Effector memory CD4-positive, alpha-beta T cell (primary cell): ENCODE measurements at regions not wholly inside any gene's neighbourhood (a gene's known extent, or its start where the extent isn't known, plus 50 kb on each side); places are given as distances from the start of the nearest gene placed in this dataset.

Experiments
- DNase-seq, 3 donors: peaks; one replicate each; pipeline ENCODE4 v3.0.0-alpha.2; 2020
- H3K27ac ChIP-seq: 2 replicates; pipeline ENCODE4 v1.7.0; 2013; ENCODE audit warnings: mild to moderate bottlenecking, low read length, moderate library complexity; ENCODE audit not compliant: insufficient read depth, poor library complexity, severe bottlenecking
- H3K27me3 ChIP-seq: replicated peaks from 2 replicates; pipeline ENCODE4 v1.7.0; 2013; ENCODE audit warnings: mild to moderate bottlenecking, low read length; ENCODE audit not compliant: insufficient read depth, control insufficient read depth, poor library complexity, severe bottlenecking
- H3K36me3 ChIP-seq: 2 replicates; pipeline ENCODE4 v1.7.0; 2013; ENCODE audit warnings: mild to moderate bottlenecking, low read length, moderate library complexity; ENCODE audit not compliant: control insufficient read depth, insufficient read depth
- H3K4me1 ChIP-seq: 2 replicates; pipeline ENCODE4 v1.7.0; 2013; ENCODE audit warnings: low read length, mild to moderate bottlenecking; ENCODE audit not compliant: control insufficient read depth, insufficient read depth, poor library complexity, severe bottlenecking
- H3K4me3 ChIP-seq: 2 replicates; pipeline ENCODE4 v1.7.0; 2013; ENCODE audit warnings: low read length, low read depth, mild to moderate bottlenecking; ENCODE audit not compliant: insufficient read depth, poor library complexity, severe bottlenecking
- H3K9me3 ChIP-seq: 2 replicates; pipeline ENCODE4 v1.7.0; 2013; ENCODE audit warnings: mild to moderate bottlenecking, low read length, moderate library complexity; ENCODE audit not compliant: control insufficient read depth

DNA sequence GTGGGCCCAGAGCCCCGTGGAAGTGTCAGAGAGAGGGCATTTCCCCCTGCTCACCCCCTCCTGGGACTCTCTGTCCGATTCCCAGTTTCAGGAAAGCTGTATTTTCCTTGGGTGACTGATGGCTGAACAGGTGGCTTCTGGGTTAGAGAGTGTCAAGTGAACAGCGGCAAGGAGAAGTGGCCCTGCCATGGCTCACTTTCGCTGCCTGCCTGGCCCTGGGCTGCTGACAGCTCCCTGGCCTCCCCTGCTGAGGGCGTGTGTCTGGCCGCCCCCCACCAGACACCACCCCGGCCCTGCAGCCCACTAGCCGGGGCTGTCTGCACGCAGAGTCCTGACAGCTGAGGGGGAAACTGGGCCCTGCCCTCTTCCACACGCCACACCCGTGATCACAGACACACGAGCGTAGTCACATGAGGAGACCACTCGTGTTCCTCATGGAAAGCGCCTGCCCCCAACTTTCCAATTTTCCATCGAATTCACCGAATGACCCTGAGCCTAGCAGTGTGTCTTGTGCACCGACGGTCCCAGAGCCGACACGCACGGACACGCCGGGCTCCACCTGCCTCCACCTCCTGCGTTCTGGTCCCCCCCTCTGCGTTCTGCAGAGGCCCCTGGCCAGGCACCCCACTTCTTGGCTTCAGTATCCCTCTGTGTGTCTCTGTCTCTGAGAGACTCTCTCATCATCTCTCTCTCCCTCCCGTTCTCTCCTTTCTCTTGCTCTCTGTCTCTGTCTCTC, 60.6 kb upstream of the CASZ1 start:
- DNase-seq: no peak
- no peak overlapping the region for H3K4me3 ChIP-seq
- H3K9me3 ChIP-seq: no peaks in the 10 kb centered on the region
- H3K27ac ChIP-seq: no peak overlapping the region
- H3K27me3 ChIP-seq: no peaks in the 10 kb centered on the region
- no peaks in the 10 kb centered on the region for H3K36me3 ChIP-seq
- H3K4me1 ChIP-seq: no peaks in the 10 kb centered on the region

DNA sequence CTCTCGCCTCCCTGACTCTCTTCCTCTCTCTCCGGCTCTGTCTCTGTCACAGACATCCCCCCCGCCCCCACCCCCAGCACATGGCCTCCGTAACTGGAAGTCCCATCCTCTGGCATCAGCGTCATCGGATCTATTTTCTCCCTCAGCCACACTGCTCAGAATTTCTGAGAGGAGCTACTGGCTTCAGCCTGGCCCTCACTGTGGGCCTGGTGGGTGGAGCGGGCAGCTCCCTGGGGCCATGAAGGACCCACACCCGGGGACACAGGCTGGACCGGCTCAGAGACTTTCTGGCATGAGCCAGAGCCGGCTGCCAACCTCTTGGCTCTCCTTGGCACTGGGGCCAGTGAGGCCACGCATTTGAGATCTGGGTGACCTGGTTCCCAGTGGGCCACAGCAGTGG, 61.2 kb upstream of the CASZ1 start:
- H3K36me3 ChIP-seq: no peaks in the 10 kb centered on the region
- no peaks in the 10 kb centered on the region for H3K9me3 ChIP-seq
- H3K4me3 ChIP-seq: no peak overlapping the region
- no peak overlapping the region for H3K27ac ChIP-seq
- H3K4me1 ChIP-seq: no peaks in the 10 kb centered on the region
- DNase-seq: no peak
- H3K27me3 ChIP-seq: no peaks in the 10 kb centered on the region

DNA sequence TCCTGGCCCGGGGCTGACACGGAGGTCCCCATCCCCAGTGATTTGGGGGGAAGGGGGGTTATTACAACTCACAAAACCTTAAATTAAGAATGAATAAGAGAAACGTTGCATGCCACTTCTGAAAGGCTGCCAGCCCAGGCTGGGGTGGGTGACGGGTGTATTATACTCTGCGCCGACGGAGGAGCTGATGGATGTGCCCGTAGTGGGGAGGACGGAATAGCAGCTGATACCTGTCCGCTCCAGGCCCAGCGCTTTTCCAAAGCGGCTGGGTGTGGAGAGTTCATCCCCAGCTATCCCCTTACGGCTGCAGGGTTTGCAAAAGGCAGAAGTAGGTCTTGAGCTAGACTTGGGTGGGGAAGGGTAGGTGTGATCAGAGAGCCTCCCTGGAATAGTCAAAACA, 63.8 kb upstream of the CASZ1 start:
- Histone ChIP-seq H3K36me3 (no peaks in the 10 kb centered on the region), H3K27ac (no peak overlapping the region), H3K27me3 (no peaks in the 10 kb centered on the region), H3K9me3 (no peaks in the 10 kb centered on the region), H3K4me3 (no peak overlapping the region), H3K4me1 (no peaks in the 10 kb centered on the region)
- no peak for DNase-seq

GRCh38 chr1:10860682-10861081, 64.2 kb upstream of the CASZ1 start:
- Histone ChIP-seq H3K9me3 (no peaks in the 10 kb centered on the region), H3K4me3 (no peak overlapping the region), H3K27ac (no peak overlapping the region), H3K27me3 (no peaks in the 10 kb centered on the region), H3K36me3 (no peaks in the 10 kb centered on the region), H3K4me1 (no peaks in the 10 kb centered on the region)
- DNase-seq: no peak

- Histone ChIP-seq H3K4me3 (no peak overlapping the region), H3K27me3 (peaks cover 6% of the 10 kb centered on the region), H3K4me1 (no peaks in the 10 kb centered on the region), H3K27ac (no peak overlapping the region), H3K9me3 (no peaks in the 10 kb centered on the region), H3K36me3 (no peaks in the 10 kb centered on the region)
- DNase-seq: no peak
These were observed 65.4 kb upstream of the CASZ1 start for GRCh38 chr1:10861822-10862221.

DNA sequence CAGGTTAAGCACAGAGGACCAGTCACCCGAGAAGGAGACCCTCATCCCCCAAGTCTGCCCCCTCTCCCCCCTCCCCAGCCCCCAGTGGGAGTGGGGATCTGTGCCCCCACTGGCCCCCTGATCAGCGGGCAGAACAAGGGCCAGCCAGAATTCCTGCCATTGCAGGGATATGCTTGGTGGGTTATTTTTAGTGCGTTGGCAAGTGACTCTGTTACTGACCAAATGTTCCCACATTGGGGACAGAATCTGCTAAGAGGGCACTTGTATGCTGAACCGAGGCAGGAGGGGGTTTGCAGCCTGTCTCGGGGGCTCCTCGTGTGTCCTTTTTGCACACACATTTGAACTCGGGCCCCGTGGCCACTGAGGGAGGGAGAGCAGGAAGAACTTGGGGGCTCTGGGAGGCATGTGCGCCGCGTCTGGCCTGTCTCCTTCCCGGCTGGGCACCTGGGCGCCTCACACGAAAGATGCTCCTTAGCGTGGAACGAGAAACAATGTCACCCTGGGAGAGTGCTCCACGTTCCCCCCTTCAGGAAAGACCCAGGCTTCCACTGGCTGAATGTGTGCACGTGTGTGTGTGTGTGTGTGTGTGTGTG, 66.4 kb upstream of the CASZ1 start:
- peaks cover 13% of the 10 kb centered on the region for H3K27me3 ChIP-seq
- H3K36me3 ChIP-seq: no peaks in the 10 kb centered on the region
- no peak for DNase-seq
- no peak overlapping the region for H3K4me3 ChIP-seq
- no peak overlapping the region for H3K27ac ChIP-seq
- no peaks in the 10 kb centered on the region for H3K9me3 ChIP-seq
- H3K4me1 ChIP-seq: peaks cover 7% of the 10 kb centered on the region

GRCh38 chr1:10863886-10864285, 67.4 kb upstream of the CASZ1 start:
- no peaks in the 10 kb centered on the region for H3K9me3 ChIP-seq
- DNase-seq: no peak
- H3K36me3 ChIP-seq: no peaks in the 10 kb centered on the region
- H3K27me3 ChIP-seq: peaks cover 17% of the 10 kb centered on the region
- H3K27ac ChIP-seq: no peak overlapping the region
- H3K4me1 ChIP-seq: peaks cover 7% of the 10 kb centered on the region
- no peak overlapping the region for H3K4me3 ChIP-seq

DNA sequence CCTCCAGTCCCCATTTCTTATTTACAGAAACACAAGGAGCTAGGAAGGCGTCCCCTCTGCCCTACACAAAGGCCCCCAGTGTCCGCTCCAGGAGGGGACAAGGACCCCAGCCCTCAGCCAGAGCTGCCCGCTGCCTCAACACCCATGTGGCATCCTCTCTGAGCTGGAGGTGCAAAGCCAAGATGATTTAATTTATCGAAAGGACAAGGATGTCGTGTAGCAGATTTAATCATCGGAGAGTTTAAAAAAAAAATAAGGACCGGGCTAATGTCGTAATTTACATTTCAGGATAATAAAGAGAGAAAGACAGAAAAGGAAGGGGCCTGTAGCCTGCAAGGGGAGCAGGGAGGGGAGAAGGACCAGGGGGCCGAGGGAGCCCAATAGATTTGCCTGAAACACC, 68.3 kb upstream of the CASZ1 start:
- no peak overlapping the region for H3K27ac ChIP-seq
- H3K4me1 ChIP-seq: peaks cover 7% of the 10 kb centered on the region
- peaks cover 22% of the 10 kb centered on the region for H3K27me3 ChIP-seq

DNA sequence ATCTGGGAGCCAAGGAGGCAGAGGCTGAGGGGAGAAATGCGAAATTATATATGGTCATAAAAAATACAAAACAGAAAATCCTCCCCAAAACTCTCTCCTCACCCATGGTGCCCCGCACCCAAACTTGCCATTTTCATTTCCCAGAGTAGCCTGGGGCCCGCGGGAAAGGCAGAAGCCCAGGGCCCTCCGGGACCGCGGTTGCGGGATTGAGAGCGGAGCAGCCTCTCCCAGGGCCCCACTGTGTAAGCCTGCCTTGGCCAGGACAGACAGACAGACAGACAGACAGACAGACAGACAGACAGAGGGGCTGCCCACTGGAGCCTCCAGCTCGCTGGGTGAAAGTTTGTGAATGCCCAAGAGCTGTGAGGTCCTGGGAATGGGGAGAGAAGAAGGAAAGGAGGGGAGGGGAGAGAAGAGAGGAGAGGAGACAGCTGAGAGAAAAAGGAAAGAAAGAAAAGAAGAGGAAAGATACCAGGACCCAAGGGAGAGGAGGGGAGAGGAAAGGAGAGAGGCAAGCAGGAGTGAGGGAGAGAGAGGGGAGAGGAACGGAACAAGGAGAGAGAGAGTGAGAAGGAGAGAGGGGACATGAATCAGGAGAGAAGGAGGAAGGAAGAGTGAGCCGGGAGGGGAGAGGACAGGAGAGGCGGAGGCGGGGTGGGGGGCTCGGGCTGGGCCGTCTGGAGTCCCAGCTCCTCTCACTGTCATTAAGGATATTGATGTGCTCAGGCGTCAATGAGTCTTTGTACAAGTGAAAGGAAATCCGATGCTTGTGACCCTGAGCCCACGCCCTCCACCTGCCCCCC, 69.3 kb upstream of the CASZ1 start:
- no peak for DNase-seq
- no peak overlapping the region for H3K4me3 ChIP-seq
- peaks cover 7% of the 10 kb centered on the region for H3K4me1 ChIP-seq
- no peak overlapping the region for H3K27ac ChIP-seq
- H3K36me3 ChIP-seq: no peaks in the 10 kb centered on the region
- peaks cover 25% of the 10 kb centered on the region for H3K27me3 ChIP-seq
- no peaks in the 10 kb centered on the region for H3K9me3 ChIP-seq

More for the DNA sequence above, 68.3 kb upstream of the CASZ1 start:
- DNase-seq: no peak
- no peaks in the 10 kb centered on the region for H3K36me3 ChIP-seq
- H3K4me3 ChIP-seq: no peak overlapping the region
- H3K9me3 ChIP-seq: no peaks in the 10 kb centered on the region
